ENCODE measurements at regions not wholly inside any gene's neighbourhood (a gene's known extent, or its start where the extent isn't known, plus 50 kb on each side); places are given as distances from the start of the nearest gene placed in this dataset.

DNA sequence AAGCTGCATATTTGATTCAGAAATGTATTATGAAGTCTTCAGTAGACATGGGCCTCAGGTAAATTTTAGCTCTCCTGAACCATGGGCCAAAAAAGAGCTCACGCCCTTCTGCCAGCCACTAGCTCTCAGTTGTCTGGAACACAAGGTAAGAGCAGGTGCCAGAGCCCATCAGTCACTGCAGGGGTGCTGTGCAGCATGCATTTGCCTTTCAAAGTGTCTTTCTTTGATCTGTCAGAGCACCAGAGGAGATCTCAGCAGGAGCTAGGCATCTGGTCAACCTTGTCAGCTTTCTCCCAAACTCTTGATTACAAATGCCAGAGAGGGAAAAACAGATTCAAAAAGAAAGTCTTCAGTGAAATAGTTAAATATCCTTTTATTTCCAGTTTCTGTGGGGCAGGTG, 332.3 kb downstream of the COL11A1 start:
- dilution Hi-C loops (cut with HindIII; ENCODE audit: low sequenced_read_pairs, unreplicated experiment) (no loop called here), intact Hi-C loops (cut with micrococcal nuclease) (no loop called here), in situ Hi-C loops (cut with MboI; ENCODE audit: low sequenced_read_pairs) (no loop called here)
- Histone ChIP-seq H2BK20ac (ENCODE audit: low read depth, low read length) (no peak overlapping the region), H2BK5ac (ENCODE audit: low read depth, low read length, poor library complexity, severe bottlenecking) (no peak overlapping the region), H3K9ac (ENCODE audit: low read depth, low read length) (no peak overlapping the region), H2AK9ac (replicated peaks; ENCODE audit: low read depth, low read length, poor library complexity) (no peak overlapping the region), H3K36me3 (ENCODE audit: control insufficient read depth, insufficient read depth, low read length) (no peaks in the 10 kb centered on the region), H4K91ac (ENCODE audit: insufficient read depth, low read depth, low read length) (no peak overlapping the region), H3K4ac (ENCODE audit: low read depth, low read length) (no peak overlapping the region), H3K27me3 (ENCODE audit: control insufficient read depth, insufficient read depth, low read length) (no peaks in the 10 kb centered on the region), H4K5ac (ENCODE audit: low read depth, low read length) (no peak overlapping the region), H3K9me3 (ENCODE audit: control insufficient read depth, insufficient read depth, low read length) (no peaks in the 10 kb centered on the region), H3K14ac (replicated peaks; ENCODE audit: low read depth, low read length) (no peak overlapping the region), H2BK120ac (ENCODE audit: low read depth, low read length) (no peak overlapping the region), H3K23ac (ENCODE audit: low read depth, low read length) (no peak overlapping the region), H3K27ac (ENCODE audit: insufficient read depth, low read length) (no peak overlapping the region), H4K20me1 (ENCODE audit: insufficient read depth, low read length) (no peaks in the 10 kb centered on the region), H3K18ac (ENCODE audit: low read depth, low read length) (no peak overlapping the region), H4K8ac (ENCODE audit: low read depth in 2 of 2, low read length in 2 of 2) (no peak overlapping the region), H3K9me1 (ENCODE audit: insufficient read depth, low read length) (no peaks in the 10 kb centered on the region), H2AFZ (replicated peaks; ENCODE audit: low read length, poor library complexity) (no peak overlapping the region), H2AK5ac (ENCODE audit: low read depth, low read length) (no peak overlapping the region), H3K79me1 (ENCODE audit: low read depth in 1 of 2, low read length in 2 of 2) (no peaks in the 10 kb centered on the region), H2BK15ac (ENCODE audit: low read depth, low read length) (no peak overlapping the region), H3K4me3 (ENCODE audit: insufficient read depth, low read depth, low read length) (no peak overlapping the region), H3K56ac (ENCODE audit: extremely low read depth, insufficient read depth, low read length) (no peak overlapping the region), H3K4me1 (ENCODE audit: control insufficient read depth, insufficient read depth, low read length) (no peaks in the 10 kb centered on the region), H3K4me2 (ENCODE audit: low read depth, low read length) (no peak overlapping the region)
- BruUV-seq (replicated peaks): no TSS peak
- ChIA-PET CTCF (interaction anchor here (0.5 kb wide), 1 partner anchor 251 kb away, joined by 3 read pairs; no protein-coding TSS in a partner anchor), POLR2A (ENCODE audit: unreplicated experiment) (no interaction called here)
- no peak for DNase-seq
- TF ChIP-seq MAFK (IDR thresholded peaks at IDR 0.05; ENCODE audit: low read depth, low read length): no peak
- WGBS, 2 experiments (ENCODE audit: extremely low coverage in 2 of 2, insufficient read length in 1 of 2): 0% methylated on average over 1 of the region's 1 CpG; no CpG with 5 or more reads in 1 of the 2 experiments
- ATAC-seq (ENCODE audit: low read depth): no peak
